ENCODE measurements at regions not wholly inside any gene's neighbourhood (a gene's known extent, or its start where the extent isn't known, plus 50 kb on each side); places are given as distances from the start of the nearest gene placed in this dataset.

DNA sequence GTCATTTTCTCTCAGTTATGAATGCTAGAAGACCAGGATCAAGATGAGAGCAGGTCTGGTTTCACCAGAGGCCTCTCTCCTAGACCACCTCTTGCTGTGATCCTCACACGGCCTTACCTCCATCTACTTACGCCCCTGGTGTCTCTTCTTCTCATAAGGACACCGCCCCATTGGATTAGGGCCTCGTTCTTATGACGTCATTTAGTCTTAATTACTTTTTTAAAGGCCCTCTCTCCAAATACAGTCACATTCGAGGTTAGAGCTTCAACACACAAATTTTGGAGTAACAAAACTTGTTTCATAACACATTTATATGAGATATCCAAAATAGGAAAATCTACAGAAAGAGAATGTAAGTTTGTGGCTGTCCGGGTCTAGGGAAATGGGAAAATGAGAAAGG, 391.0 kb upstream of the PITX2 start:
- TF ChIP-seq EZH2 (IDR thresholded peaks at IDR 0.05; ENCODE audit: borderline replicate concordance, low read depth, low read length, severe bottlenecking) (no peak), POLR2A (IDR thresholded peaks at IDR 0.05; ENCODE audit: low read depth, low read length) (no peak), POLR2AphosphoS5 (IDR thresholded peaks at IDR 0.05; ENCODE audit: insufficient read depth, low read depth, low read length) (no peak), JUN (IDR thresholded peaks at IDR 0.05; ENCODE audit: borderline replicate concordance, insufficient read depth, insufficient read length, low read depth) (no peak)

Data from endothelial cell of umbilical vein (primary cell).